Thoracic aorta (tissue), 2 donors: ENCODE measurements at regions not wholly inside any gene's neighbourhood (a gene's known extent, or its start where the extent isn't known, plus 50 kb on each side); places are given as distances from the start of the nearest gene placed in this dataset.

Source experiments
- ATAC-seq: fragments of 150-250 bp; one replicate; pipeline ENCODE4 v1.8.0; 2017; ENCODE audit warnings: low read depth; ENCODE audit not compliant: insufficient number of reproducible peaks, low FRiP score
- DNase-seq: peaks from one replicate; pipeline ENCODE4 v3.0.0-alpha.2; 2020; ENCODE audit warnings: low spot score
- H3K27ac ChIP-seq, 2 donors: fragments of 200-600 bp; sonication (generic); 1 replicate in 1 of 2; 2 replicates in 1 of 2; pipeline ENCODE4 v1.5.1; 2016; ENCODE audit warnings: mild to moderate bottlenecking in 2 of 2, moderate library complexity in 2 of 2
- H3K27me3 ChIP-seq: fragments of 200-600 bp; sonication (generic); replicated peaks from 2 replicates; pipeline ENCODE4 v1.6.0; 2016; ENCODE audit warnings: mild to moderate bottlenecking; ENCODE audit not compliant: insufficient read depth
- H3K36me3 ChIP-seq: fragments of 200-600 bp; sonication (generic); one replicate; pipeline ENCODE4 v1.5.1; 2016
- H3K4me1 ChIP-seq, 2 donors: fragments of 200-600 bp; sonication (generic); 1 replicate in 1 of 2; 2 replicates in 1 of 2; pipeline versions ENCODE4 v1.5.1 to v1.6.0; 2016; ENCODE audit warnings: low read depth in 2 of 2, mild to moderate bottlenecking in 1 of 2; ENCODE audit not compliant: control insufficient read depth in 1 of 2
- H3K4me3 ChIP-seq: fragments of 200-600 bp; sonication (generic); 2 replicates; pipeline ENCODE4 v1.5.1; 2016; ENCODE audit warnings: mild to moderate bottlenecking
- H3K9me3 ChIP-seq: fragments of 200-600 bp; sonication (generic); 2 replicates; pipeline ENCODE4 v1.5.1; 2016
- TF ChIP-seq, protein P1 (sequence below): fragments of 200-600 bp; sonication (generic); IDR thresholded peaks from one replicate; pipeline ENCODE4 v1.5.1; 2019; ENCODE audit warnings: antibody characterized with exemption

- Histone ChIP-seq H3K4me1 (peaks cover 6 to 21% of the 10 kb centered on the region in 2 donors), H3K27me3 (no peaks in the 10 kb centered on the region), H3K4me3 (no peak overlapping the region), H3K36me3 (no peaks in the 10 kb centered on the region), H3K27ac (no peak overlapping the region), H3K9me3 (no peaks in the 10 kb centered on the region)
- no peak for DNase-seq
- no peak for ATAC-seq
- TF ChIP-seq, protein P1, sequence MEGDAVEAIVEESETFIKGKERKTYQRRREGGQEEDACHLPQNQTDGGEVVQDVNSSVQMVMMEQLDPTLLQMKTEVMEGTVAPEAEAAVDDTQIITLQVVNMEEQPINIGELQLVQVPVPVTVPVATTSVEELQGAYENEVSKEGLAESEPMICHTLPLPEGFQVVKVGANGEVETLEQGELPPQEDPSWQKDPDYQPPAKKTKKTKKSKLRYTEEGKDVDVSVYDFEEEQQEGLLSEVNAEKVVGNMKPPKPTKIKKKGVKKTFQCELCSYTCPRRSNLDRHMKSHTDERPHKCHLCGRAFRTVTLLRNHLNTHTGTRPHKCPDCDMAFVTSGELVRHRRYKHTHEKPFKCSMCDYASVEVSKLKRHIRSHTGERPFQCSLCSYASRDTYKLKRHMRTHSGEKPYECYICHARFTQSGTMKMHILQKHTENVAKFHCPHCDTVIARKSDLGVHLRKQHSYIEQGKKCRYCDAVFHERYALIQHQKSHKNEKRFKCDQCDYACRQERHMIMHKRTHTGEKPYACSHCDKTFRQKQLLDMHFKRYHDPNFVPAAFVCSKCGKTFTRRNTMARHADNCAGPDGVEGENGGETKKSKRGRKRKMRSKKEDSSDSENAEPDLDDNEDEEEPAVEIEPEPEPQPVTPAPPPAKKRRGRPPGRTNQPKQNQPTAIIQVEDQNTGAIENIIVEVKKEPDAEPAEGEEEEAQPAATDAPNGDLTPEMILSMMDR, result no peak
Measured at GRCh38 chr1:239819756-239820250, 271.9 kb upstream of the FMN2 start.

GRCh38 chr1:239823852-239824251 is 267.8 kb upstream of the FMN2 start:
- Histone ChIP-seq H3K36me3 (no peaks in the 10 kb centered on the region), H3K27ac (no peak overlapping the region), H3K4me1 (no peaks in the 10 kb centered on the region), H3K27me3 (no peaks in the 10 kb centered on the region), H3K9me3 (no peaks in the 10 kb centered on the region), H3K4me3 (no peak overlapping the region)
- TF ChIP-seq, protein P1, result no peak
- no peak for ATAC-seq
- DNase-seq, result no peak

- DNase-seq, result no peak
- Histone ChIP-seq H3K27me3 (no peaks in the 10 kb centered on the region), H3K36me3 (no peaks in the 10 kb centered on the region), H3K4me3 (no peak overlapping the region), H3K27ac (no peak overlapping the region), H3K9me3 (no peaks in the 10 kb centered on the region), H3K4me1 (no peaks in the 10 kb centered on the region)
- TF ChIP-seq, protein P1, result no peak
- no peak for ATAC-seq
Measured at GRCh38 chr1:239826211-239826610, 265.5 kb upstream of the FMN2 start.

DNA sequence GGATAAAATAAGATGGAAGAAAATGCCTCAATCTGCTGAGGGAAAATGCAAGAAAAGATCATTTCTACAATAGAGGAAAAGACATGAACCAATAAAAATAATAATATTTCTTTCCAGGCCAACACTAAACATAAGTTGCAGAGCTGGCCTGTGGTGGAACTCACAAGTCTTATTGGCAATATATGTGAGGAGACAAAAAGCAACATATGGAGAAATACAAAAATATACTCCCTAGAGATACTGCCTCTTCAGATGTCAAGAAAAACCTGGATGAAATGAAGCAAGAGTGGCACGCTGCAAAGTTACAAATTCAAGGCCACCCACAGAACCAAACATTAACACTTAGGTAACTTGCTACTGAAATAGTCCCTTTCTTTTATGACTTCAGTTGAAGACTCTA is 264.9 kb upstream of the FMN2 start:
- Histone ChIP-seq H3K4me1 (no peaks in the 10 kb centered on the region), H3K36me3 (no peaks in the 10 kb centered on the region), H3K27me3 (no peaks in the 10 kb centered on the region), H3K27ac (no peak overlapping the region), H3K4me3 (no peak overlapping the region), H3K9me3 (no peaks in the 10 kb centered on the region)
- DNase-seq (no peak), ATAC-seq (no peak)
- TF ChIP-seq, protein P1, result no peak

- H3K4me3 ChIP-seq, result no peak overlapping the region
- H3K27ac ChIP-seq, result no peak overlapping the region
- TF ChIP-seq, protein P1, result no peak
- no peaks in the 10 kb centered on the region for H3K27me3 ChIP-seq
- no peak for DNase-seq
- no peaks in the 10 kb centered on the region for H3K9me3 ChIP-seq
- no peak for ATAC-seq
- H3K36me3 ChIP-seq, result no peaks in the 10 kb centered on the region
- H3K4me1 ChIP-seq, result no peaks in the 10 kb centered on the region
Measured at GRCh38 chr1:239829535-239829934, 262.1 kb upstream of the FMN2 start.
